ENCODE measurements at regions not wholly inside any gene's neighbourhood (a gene's known extent, or its start where the extent isn't known, plus 50 kb on each side); places are given as distances from the start of the nearest gene placed in this dataset.

DNA sequence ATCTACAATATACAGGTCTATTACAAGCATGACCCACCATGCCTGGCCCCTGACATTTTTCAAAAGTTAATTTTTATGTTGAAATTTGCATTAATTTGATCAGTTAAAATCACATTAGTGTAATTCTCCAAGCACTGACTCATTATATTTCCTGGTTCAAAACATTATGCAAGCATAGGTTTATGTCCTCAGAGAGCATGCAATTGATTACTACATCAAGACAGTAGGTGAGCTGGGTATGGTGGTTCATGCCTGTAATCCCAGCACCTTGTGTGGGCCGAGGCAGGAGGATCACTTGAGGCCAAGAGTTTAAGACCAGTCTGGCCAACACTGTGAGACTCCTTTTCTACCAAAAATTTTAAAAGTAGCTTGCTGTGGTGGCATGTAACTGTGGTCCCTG, 248.8 kb upstream of the KLHL1 start:
- no peak for DNase-seq (ENCODE audit: insufficient read length)
- no peak for FAIRE-seq
- TF ChIP-seq POLR2A (IDR thresholded peaks at IDR 0.05; ENCODE audit: low read depth, low read length) (no peak), POLR2AphosphoS5 (IDR thresholded peaks at IDR 0.05; ENCODE audit: low read depth, low read length) (no peak), TAF1 (IDR thresholded peaks at IDR 0.05; ENCODE audit: borderline replicate concordance, low read depth, low read length) (no peak)

DNA sequence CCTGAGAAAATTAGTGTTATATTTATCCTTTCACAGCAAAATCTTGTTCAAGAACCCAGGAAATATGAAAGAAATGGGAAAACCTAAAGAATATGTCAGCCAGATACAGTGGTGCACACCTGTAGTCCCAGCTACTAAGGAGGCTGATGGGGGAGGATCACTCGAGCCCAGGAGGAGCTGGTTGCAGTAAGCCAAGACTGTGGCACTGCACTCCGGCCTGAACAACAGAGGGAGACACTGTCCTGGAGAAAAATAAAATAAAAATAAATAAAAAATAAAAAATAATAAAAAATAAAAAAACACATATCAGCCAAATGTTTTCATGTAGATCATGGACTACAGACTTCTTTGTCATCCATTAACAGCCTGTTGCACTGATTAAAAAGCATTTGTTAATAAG, 244.8 kb upstream of the KLHL1 start:
- TF ChIP-seq TAF1 (IDR thresholded peaks at IDR 0.05; ENCODE audit: borderline replicate concordance, low read depth, low read length), result no peak
- FAIRE-seq (no peak), DNase-seq (ENCODE audit: insufficient read length) (no peak)

DNA sequence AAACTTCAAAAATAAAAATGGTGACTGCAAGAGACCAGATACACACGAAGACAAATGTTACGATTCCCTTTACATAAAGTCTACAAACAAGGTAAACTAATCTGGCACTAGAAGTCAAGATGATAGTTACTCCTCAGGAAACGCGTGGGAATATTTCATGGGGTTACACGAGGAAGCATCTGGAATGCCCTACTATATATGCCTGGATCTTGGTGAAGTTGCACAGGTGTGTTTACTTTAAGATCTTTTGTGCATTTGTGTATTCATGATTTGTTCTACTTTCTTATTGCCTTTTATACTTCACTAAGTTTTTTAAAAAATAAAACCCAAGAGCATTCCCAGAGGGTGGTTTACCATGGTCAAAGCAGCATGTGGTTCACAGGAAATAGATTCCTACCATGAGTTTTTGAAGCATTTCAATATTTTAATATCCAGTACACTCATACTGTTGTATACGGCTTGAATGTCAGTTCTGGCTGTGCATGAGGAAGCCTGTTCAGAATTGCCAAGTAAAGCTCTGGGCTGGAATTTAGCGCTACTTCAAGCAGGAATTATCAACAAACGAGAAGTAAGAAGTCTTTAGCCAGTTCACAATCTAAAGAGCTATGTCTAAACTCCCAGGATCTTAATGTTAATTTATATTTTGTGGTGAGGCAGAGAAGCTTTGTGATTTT, 239.8 kb upstream of the KLHL1 start:
- no peak for DNase-seq (ENCODE audit: insufficient read length)
- no peak for TF ChIP-seq POLR2AphosphoS5 (IDR thresholded peaks at IDR 0.05; ENCODE audit: low read depth, low read length)
- no peak for TF ChIP-seq TAF1 (IDR thresholded peaks at IDR 0.05; ENCODE audit: borderline replicate concordance, low read depth, low read length)
- TF ChIP-seq POLR2A (IDR thresholded peaks at IDR 0.05; ENCODE audit: low read depth, low read length), result no peak
- no peak for FAIRE-seq

DNA sequence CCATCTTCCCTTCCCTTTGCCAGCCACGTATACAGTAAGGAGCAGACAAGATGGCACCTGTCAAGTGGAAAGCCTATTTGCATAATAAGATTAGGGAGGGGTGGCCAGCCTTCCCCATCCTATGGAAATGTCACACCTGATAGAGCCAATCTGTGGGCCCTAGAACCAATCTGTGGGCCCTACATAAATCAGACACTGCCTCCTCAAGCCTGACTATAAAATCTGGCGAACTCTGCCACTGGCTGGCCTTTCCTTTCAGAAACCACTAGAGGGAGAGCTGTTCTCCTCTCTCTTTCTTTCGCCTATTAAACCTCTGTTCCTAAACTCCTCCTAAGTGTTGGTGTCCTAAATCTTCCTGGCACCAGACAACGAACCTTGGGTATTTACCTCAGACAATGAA, 231.5 kb upstream of the KLHL1 start:
- TF ChIP-seq POLR2AphosphoS5 (IDR thresholded peaks at IDR 0.05; ENCODE audit: low read depth, low read length), result no peak
- TF ChIP-seq POLR2A (IDR thresholded peaks at IDR 0.05; ENCODE audit: low read depth, low read length), result no peak
- no peak for TF ChIP-seq TAF1 (IDR thresholded peaks at IDR 0.05; ENCODE audit: borderline replicate concordance, low read depth, low read length)
- no peak for FAIRE-seq
- DNase-seq (ENCODE audit: insufficient read length), result no peak

DNA sequence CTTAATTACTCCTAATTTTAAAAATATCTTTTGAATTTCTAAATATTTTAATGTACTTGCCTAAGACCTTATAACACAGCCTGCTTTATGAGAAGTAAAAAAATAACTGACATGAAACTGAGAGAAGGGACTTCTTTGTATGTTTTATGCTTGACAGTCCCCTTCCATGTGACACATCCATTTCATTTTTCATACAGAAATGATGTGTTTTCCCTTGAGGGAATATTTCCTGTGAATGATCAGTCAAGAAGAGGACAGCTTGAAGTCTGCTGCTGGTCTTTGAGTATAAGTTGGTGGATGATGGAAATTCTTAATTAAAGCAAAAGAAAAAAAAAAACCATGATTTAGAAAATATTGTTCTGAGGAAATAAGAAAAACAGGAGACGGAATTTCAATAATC, 230.4 kb upstream of the KLHL1 start:
- TF ChIP-seq POLR2AphosphoS5 (IDR thresholded peaks at IDR 0.05; ENCODE audit: low read depth, low read length), result no peak
- TF ChIP-seq TAF1 (IDR thresholded peaks at IDR 0.05; ENCODE audit: borderline replicate concordance, low read depth, low read length), result no peak
- TF ChIP-seq POLR2A (IDR thresholded peaks at IDR 0.05; ENCODE audit: low read depth, low read length), result no peak
- FAIRE-seq (no peak), DNase-seq (ENCODE audit: insufficient read length) (no peak)

DNA sequence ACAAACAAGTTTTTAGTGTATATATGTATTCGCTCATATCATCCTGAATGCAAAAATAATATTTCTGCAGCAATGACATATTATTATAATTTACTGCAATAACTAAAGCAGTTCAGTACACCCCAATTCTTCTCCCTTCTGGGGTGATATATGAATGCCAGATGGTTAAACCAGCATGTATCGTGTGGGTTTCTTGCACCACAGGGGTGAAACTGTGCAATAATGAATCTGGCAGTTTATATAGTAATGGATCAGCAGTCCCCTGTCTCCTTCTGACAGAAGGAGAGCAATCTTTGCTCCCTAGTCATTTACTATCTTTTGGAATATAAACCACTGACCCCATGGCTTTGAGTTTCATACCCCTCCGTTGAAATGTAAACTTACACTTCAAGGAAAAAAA, 228.6 kb upstream of the KLHL1 start:
- no peak for DNase-seq (ENCODE audit: insufficient read length)
- TF ChIP-seq POLR2AphosphoS5 (IDR thresholded peaks at IDR 0.05; ENCODE audit: low read depth, low read length) (no peak), TAF1 (IDR thresholded peaks at IDR 0.05; ENCODE audit: borderline replicate concordance, low read depth, low read length) (no peak), POLR2A (IDR thresholded peaks at IDR 0.05; ENCODE audit: low read depth, low read length) (no peak)
- FAIRE-seq, result no peak

DNA sequence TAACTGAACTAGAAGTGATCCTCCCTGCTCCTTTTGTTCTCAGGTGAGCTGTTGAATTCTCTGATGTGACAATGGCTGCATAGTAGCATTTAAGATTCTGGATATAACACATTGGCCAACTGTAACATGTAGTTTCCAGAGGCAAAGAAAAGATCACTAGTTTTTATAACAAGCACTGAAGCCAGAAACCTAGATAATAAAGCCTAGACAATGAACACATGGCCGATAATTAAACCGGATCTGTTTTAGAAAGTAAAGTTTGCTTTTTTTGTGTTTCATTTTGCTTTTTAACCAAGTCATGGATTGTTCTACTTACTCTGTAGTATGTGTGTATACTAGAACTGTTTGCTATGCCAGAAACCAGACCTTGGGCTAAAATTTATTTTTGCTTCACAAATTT, 225.5 kb upstream of the KLHL1 start:
- TF ChIP-seq POLR2A (IDR thresholded peaks at IDR 0.05; ENCODE audit: low read depth, low read length) (no peak), POLR2AphosphoS5 (IDR thresholded peaks at IDR 0.05; ENCODE audit: low read depth, low read length) (no peak)
- DNase-seq (ENCODE audit: insufficient read length) (no peak), FAIRE-seq (no peak)

DNA sequence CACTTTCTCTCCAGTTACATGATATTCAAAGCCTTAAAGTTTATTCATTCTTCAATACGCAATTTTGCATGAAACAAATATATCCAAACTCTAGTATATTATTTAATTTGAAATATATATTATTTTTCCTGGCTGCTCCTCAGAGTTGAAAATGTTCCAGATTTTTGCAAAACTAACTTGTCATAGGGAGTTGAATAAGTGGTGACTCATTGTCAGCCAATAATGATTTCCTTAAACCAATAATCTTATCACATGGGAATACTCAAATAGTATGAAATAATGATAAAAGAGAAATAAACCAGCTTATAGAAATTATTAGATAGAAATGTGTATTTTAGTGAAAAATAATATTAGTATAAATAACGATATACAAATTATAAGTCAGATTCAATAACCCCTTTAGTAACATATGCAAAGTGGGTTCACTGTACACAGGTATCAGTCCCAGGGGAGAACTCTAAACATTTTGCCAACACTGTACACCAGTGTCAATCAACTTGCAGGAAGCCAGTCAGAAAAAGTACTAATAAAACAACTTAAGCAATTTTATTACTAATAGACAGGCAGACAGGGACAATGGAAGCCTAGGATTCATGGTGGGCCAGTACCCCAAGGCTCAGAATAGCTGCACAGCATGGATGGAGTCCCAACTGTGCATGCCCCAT, 222.6 kb upstream of the KLHL1 start:
- no peak for TF ChIP-seq TAF1 (IDR thresholded peaks at IDR 0.05; ENCODE audit: borderline replicate concordance, low read depth, low read length)
- no peak for TF ChIP-seq POLR2AphosphoS5 (IDR thresholded peaks at IDR 0.05; ENCODE audit: low read depth, low read length)
- no peak for TF ChIP-seq POLR2A (IDR thresholded peaks at IDR 0.05; ENCODE audit: low read depth, low read length)
- FAIRE-seq (no peak), DNase-seq (ENCODE audit: insufficient read length) (no peak)

DNA sequence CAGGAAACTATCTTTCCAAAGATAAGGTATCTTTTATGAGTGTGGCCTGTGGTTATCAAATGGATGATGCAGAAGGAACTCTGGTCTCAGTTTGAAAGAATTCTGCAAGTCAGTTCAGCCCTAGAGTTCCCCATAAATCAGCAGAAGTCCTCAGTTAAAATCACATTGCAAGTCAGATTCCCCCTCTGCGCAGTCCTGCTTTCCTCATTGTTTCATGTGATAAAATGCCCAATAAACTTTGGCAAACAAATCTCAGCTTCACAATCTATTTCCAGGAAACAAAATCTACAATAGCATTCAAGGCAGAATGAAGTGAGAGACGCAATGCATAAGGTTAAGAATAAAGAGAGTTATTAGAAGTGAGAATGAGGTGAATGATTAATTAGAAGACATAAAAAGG, 216.3 kb upstream of the KLHL1 start:
- no peak for DNase-seq (ENCODE audit: insufficient read length)
- no peak for FAIRE-seq
- TF ChIP-seq TAF1 (IDR thresholded peaks at IDR 0.05; ENCODE audit: borderline replicate concordance, low read depth, low read length) (no peak), POLR2AphosphoS5 (IDR thresholded peaks at IDR 0.05; ENCODE audit: low read depth, low read length) (no peak), POLR2A (IDR thresholded peaks at IDR 0.05; ENCODE audit: low read depth, low read length) (no peak)

DNA sequence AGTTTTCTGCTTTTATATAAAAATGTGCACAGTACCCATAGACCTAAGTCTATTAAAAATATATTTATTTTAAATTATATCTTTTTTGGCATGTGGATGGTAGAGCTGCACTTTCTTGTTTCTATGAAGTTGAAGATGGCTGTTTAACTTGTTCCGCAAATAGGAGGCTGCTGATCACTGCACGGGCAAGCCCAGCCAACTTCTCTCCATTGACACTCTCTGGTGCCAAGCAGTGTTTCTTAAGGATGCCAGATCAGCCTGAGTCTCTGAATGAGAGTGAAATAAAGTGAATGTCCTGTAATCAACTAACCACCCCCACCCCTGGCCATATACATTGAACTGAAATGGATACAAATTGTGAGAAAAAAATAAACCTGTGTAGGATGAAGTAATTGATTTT, 202.9 kb upstream of the KLHL1 start:
- no peak for TF ChIP-seq POLR2AphosphoS5 (IDR thresholded peaks at IDR 0.05; ENCODE audit: low read depth, low read length)
- TF ChIP-seq TAF1 (IDR thresholded peaks at IDR 0.05; ENCODE audit: borderline replicate concordance, low read depth, low read length), result no peak
- TF ChIP-seq POLR2A (IDR thresholded peaks at IDR 0.05; ENCODE audit: low read depth, low read length), result no peak
- FAIRE-seq (no peak), DNase-seq (ENCODE audit: insufficient read length) (no peak)

DNA sequence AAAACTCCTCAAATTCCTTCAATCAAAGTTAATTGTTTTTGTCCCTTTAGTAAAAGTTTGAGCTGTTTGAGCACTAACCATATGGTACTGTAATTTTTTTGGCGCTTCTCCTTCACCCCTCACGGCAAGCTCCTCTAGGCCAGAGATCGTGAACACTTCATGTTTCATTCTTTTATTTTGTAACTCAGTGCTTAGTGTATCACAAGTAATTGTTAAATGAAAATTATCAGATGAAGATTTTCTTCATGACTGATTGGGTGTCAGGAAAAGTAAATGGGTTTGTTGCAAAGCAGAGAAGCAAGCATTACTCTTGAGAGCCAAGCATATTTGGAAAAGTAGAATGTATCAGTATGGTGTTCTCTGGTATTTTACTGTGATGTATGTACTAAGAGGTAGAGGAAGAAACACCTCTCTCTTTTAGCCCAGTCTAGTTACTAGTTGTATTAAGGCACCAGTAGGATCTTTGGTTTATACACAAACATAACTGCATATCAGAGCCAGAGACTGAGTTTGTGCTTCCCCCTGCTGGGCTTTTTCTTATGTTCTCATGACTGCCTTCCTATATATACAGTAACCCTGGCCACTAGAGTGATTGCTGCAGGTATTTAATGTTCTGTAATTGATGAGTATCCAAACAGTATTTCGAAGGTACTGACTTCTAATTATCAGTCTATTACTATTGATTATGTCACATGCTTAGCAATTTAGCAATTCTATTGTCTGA, 202.3 kb upstream of the KLHL1 start:
- DNase-seq (ENCODE audit: insufficient read length) (no peak), FAIRE-seq (no peak)
- TF ChIP-seq POLR2A (IDR thresholded peaks at IDR 0.05; ENCODE audit: low read depth, low read length), result no peak
- no peak for TF ChIP-seq POLR2AphosphoS5 (IDR thresholded peaks at IDR 0.05; ENCODE audit: low read depth, low read length)

DNA sequence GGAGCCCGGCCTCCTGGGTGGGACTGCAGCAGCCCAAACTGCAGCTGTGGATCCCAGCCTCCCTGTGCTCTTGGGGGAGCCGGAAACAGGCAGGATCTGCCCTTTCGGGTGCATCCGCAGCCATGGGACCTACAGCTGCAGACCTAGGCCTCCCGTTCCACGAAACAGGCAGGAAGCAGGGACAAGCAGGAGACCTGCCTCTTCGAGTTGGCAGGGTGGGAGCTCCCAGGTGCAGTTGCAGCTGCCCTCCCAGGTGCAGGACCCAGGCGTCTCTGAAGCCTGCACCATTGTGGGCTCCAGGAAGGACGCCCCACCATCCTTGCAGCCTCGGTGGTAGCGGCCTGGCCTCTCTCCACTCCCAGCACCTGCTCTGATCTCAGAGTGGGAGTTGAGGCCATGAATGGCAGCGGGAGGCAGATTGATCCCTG, 189.0 kb upstream of the KLHL1 start:
- TF ChIP-seq POLR2AphosphoS5 (IDR thresholded peaks at IDR 0.05; ENCODE audit: low read depth, low read length), result no peak
- no peak for TF ChIP-seq TAF1 (IDR thresholded peaks at IDR 0.05; ENCODE audit: borderline replicate concordance, low read depth, low read length)
- TF ChIP-seq POLR2A (IDR thresholded peaks at IDR 0.05; ENCODE audit: low read depth, low read length), result no peak
- no peak for FAIRE-seq
- DNase-seq (ENCODE audit: insufficient read length), result no peak
